ENCODE measurements at regions not wholly inside any gene's neighbourhood (a gene's known extent, or its start where the extent isn't known, plus 50 kb on each side); places are given as distances from the start of the nearest gene placed in this dataset.
"Not testable (repeated sequence)": the region's sequence is repeated elsewhere in the genome, so short reads cannot be mapped to it uniquely, and the experiment has no call there.

DNA sequence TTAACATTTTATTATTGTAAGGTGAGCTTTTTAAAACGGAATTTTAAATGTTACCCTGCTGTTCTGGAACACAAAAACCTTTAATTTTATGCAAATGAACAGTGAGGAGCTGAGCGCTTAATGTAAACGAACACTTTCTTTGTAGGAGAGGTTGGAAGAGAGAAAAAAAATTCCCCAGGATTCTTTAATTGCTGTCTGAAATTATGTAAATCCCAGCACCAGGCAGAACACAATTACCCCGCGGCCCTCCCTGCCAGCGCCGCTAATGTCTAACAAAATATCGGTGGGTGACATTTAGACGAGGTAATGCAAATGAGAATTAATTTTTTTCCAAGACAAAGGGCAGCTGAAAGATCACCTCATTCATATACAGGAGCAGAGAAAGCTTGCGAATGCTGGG, 143.4 kb upstream of the MVB12B start:
- TF ChIP-seq CTCF (IDR thresholded peaks at IDR 0.05; ENCODE audit: extremely low read depth, insufficient read depth, missing control alignments), result no peak
- no peak for DNase-seq (ENCODE audit: low spot score)
- in situ Hi-C loops (cut with MboI; ENCODE audit: low pct_unique_long_range_greater_than_20kb, low sequenced_read_pairs, unreplicated experiment), result no loop called here

GRCh38 chr9:126190994-126191393, 135.6 kb upstream of the MVB12B start:
- in situ Hi-C loops (cut with MboI; ENCODE audit: low pct_unique_long_range_greater_than_20kb, low sequenced_read_pairs, unreplicated experiment); DNase-seq (ENCODE audit: low spot score): not testable (repeated sequence)

GRCh38 chr9:126198854-126199253, 127.8 kb upstream of the MVB12B start:
- in situ Hi-C loops (cut with MboI; ENCODE audit: low pct_unique_long_range_greater_than_20kb, low sequenced_read_pairs, unreplicated experiment), result no loop called here
- no peak for DNase-seq (ENCODE audit: low spot score)
- no peak for TF ChIP-seq CTCF (IDR thresholded peaks at IDR 0.05; ENCODE audit: extremely low read depth, insufficient read depth, missing control alignments)

DNA sequence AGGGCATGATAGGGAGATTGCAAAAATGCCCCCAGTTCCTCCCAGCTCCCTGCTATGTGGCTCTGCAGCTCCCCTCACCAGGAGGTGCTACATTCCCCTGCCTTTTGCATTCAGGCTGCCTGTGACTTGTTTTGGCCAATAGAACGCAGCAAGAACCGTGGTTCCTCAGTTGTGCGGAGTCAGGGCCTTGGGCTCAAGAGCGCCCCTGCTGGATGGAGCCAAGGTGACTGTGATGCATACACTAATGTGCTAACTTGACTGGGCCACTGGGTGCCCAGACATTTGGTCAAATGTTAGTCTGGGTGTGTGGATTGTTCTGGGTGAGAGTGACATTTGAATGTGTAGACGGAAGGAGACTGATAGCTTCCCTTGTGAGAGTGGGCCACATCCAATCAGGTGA, 123.3 kb upstream of the MVB12B start:
- TF ChIP-seq CTCF (IDR thresholded peaks at IDR 0.05; ENCODE audit: extremely low read depth, insufficient read depth, missing control alignments), result no peak
- DNase-seq (ENCODE audit: low spot score), result no peak
- in situ Hi-C loops (cut with MboI; ENCODE audit: low pct_unique_long_range_greater_than_20kb, low sequenced_read_pairs, unreplicated experiment), result no loop called here

- TF ChIP-seq CTCF (IDR thresholded peaks at IDR 0.05; ENCODE audit: extremely low read depth, insufficient read depth, missing control alignments), result no peak
- no peak for DNase-seq (ENCODE audit: low spot score)
- in situ Hi-C loops (cut with MboI; ENCODE audit: low pct_unique_long_range_greater_than_20kb, low sequenced_read_pairs, unreplicated experiment), result no loop called here
Observed at GRCh38 chr9:126204197-126204596, 122.4 kb upstream of the MVB12B start.

DNA sequence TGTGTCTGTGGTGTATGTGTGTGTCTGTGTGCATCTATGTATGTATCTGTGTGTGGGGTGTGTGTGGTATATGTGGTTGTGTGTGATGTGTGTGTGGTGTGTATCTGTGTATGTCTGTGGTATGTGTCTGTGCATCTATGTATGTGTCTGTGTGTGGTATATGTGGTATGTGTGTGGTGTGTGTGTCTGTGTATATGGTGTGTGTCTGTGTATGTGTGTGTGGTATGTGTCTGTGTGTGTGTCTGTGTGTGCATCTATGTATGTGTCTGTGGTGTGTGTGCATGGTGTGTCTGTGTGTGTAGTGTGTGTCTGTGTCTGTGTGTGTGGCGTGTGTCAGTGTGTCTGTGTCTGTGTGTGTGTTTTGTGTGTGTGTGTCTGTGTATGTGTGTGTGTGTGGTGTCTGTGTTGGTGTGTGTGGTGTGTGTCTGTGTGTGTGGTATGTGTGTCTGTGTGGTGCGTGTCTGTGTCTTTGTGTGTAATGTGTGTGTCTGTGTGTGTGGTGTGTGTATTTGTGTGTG, 121.9 kb upstream of the MVB12B start:
- no peak for TF ChIP-seq CTCF (IDR thresholded peaks at IDR 0.05; ENCODE audit: extremely low read depth, insufficient read depth, missing control alignments)
- in situ Hi-C loops (cut with MboI; ENCODE audit: low pct_unique_long_range_greater_than_20kb, low sequenced_read_pairs, unreplicated experiment), result no loop called here
- no peak for DNase-seq (ENCODE audit: low spot score)

DNA sequence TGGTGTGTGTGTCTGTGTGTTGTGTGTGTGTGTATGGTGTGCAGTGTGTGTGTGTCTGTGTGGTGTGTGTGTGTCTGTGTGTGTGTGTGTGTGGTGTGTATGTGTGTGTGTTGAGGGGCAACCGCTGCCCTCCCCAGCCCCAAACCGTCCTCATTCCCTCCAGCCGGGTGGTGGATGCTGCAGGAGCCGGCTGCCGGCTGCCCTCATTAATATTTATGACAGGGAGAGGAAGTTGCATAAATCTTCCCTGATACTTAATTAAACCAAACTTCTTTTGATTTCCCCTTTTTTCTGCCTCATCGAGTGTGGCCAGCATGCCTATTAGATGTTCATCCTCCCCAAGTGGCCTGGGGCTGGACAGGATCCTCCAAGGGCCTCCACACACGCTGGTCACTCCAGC, 121.4 kb upstream of the MVB12B start:
- in situ Hi-C loops (cut with MboI; ENCODE audit: low pct_unique_long_range_greater_than_20kb, low sequenced_read_pairs, unreplicated experiment), result no loop called here
- TF ChIP-seq CTCF (IDR thresholded peaks at IDR 0.05; ENCODE audit: extremely low read depth, insufficient read depth, missing control alignments), result no peak
- no peak for DNase-seq (ENCODE audit: low spot score)
